Liver (tissue), 8 donors: ENCODE measurements at regions not wholly inside any gene's neighbourhood (a gene's known extent, or its start where the extent isn't known, plus 50 kb on each side); places are given as distances from the start of the nearest gene placed in this dataset.

ENCODE experiments used
- DNase-seq: peaks from one replicate; pipeline ENCODE4 v3.0.0-alpha.2; 2017; ENCODE audit warnings: low spot score
- H3K27ac ChIP-seq, 2 donors: one replicate each; pipeline ENCODE4 v1.7.0; 2013; ENCODE audit warnings: inconsistent platforms in 2 of 2, low read length in 2 of 2, control low read depth in 1 of 2, low read depth in 1 of 2, mild to moderate bottlenecking in 1 of 2
- H3K27me3 ChIP-seq, 4 donors: one replicate each; pipeline versions ENCODE4 v1.6.1 to v1.7.0; 2013; ENCODE audit warnings: low read length in 3 of 4, inconsistent platforms in 1 of 4, mild to moderate bottlenecking in 1 of 4, moderate library complexity in 1 of 4; ENCODE audit not compliant: control insufficient read depth in 4 of 4, insufficient read depth in 4 of 4
- H3K36me3 ChIP-seq, 4 donors: one replicate each; pipeline versions ENCODE4 v1.6.1 to v1.7.0; 2013; ENCODE audit warnings: low read length in 3 of 4, mild to moderate bottlenecking in 3 of 4, low read depth in 1 of 4, moderate library complexity in 1 of 4; ENCODE audit not compliant: control insufficient read depth in 4 of 4, insufficient read depth in 3 of 4
- H3K4me1 ChIP-seq, 4 donors: one replicate each; pipeline versions ENCODE4 v1.6.1 to v1.7.0; 2013; ENCODE audit warnings: low read length in 3 of 4, mild to moderate bottlenecking in 3 of 4, moderate library complexity in 1 of 4; ENCODE audit not compliant: control insufficient read depth in 4 of 4, insufficient read depth in 4 of 4
- H3K4me3 ChIP-seq, 3 donors: one replicate each; pipeline versions ENCODE4 v1.6.1 to v1.7.0; 2013; ENCODE audit warnings: low read length in 3 of 3, control low read depth in 1 of 3, low read depth in 1 of 3, mild to moderate bottlenecking in 1 of 3
- H3K9ac ChIP-seq, 2 donors: one replicate each; pipeline ENCODE4 v1.7.0; 2013; ENCODE audit warnings: low read length in 2 of 2, mild to moderate bottlenecking in 2 of 2, moderate library complexity in 2 of 2, control low read depth in 1 of 2, low read depth in 1 of 2
- H3K9me3 ChIP-seq, 4 donors: one replicate each; pipeline versions ENCODE4 v1.6.1 to v1.7.0; 2013; ENCODE audit warnings: low read length in 3 of 4; ENCODE audit not compliant: control insufficient read depth in 4 of 4
- EGR1 ChIP-seq, 2 donors: IDR thresholded peaks; 2 replicates each; pipeline ENCODE4 v1.6.1; 2016 to 2018; ENCODE audit warnings: antibody characterized with exemption in 2 of 2, low read depth in 2 of 2
- FOXA1 ChIP-seq: IDR thresholded peaks from 2 replicates; pipeline ENCODE4 v1.6.1; 2016; ENCODE audit warnings: antibody characterized with exemption
- FOXA2 ChIP-seq: IDR thresholded peaks from 2 replicates; pipeline ENCODE4 v1.6.1; 2016; ENCODE audit warnings: antibody characterized with exemption
- HNF4A ChIP-seq, 2 donors: conservative IDR thresholded peaks; 2 replicates each; pipeline ENCODE4 v1.6.1; 2016; ENCODE audit warnings: antibody characterized with exemption in 2 of 2, mild to moderate bottlenecking in 2 of 2
- HNF4G ChIP-seq: IDR thresholded peaks from 2 replicates; pipeline ENCODE4 v1.6.1; 2016; ENCODE audit warnings: antibody characterized with exemption
- JUND ChIP-seq, 2 donors: IDR thresholded peaks; 2 replicates each; pipeline ENCODE4 v1.6.1; 2016; ENCODE audit warnings: antibody characterized with exemption in 2 of 2
- NR2F2 ChIP-seq: IDR thresholded peaks from 2 replicates; pipeline ENCODE4 v1.6.1; 2016; ENCODE audit warnings: antibody characterized with exemption
- RAD21 ChIP-seq, 2 donors: IDR thresholded peaks; 2 replicates each; pipeline ENCODE4 v1.6.1; 2016; ENCODE audit warnings: antibody characterized with exemption in 2 of 2, mild to moderate bottlenecking in 2 of 2
- RXRA ChIP-seq, 2 donors: IDR thresholded peaks; 2 replicates each; pipeline ENCODE4 v1.6.1; 2017 to 2018; ENCODE audit warnings: antibody characterized with exemption in 2 of 2, mild to moderate bottlenecking in 1 of 2
- SP1 ChIP-seq: IDR thresholded peaks from 2 replicates; pipeline ENCODE4 v1.6.1; 2018; ENCODE audit warnings: antibody characterized with exemption, mild to moderate bottlenecking
- TAF1 ChIP-seq: conservative IDR thresholded peaks from 2 replicates; pipeline ENCODE4 v1.6.1; 2016; ENCODE audit warnings: antibody characterized with exemption, mild to moderate bottlenecking
- YY1 ChIP-seq: IDR thresholded peaks from 2 replicates; pipeline ENCODE4 v1.6.1; 2016; ENCODE audit warnings: antibody characterized with exemption, mild to moderate bottlenecking
- WGBS: extraction: QIAGEN DNeasy Blood & Tissue Kit; methylation state at CpG from one replicate; pipeline ENCODE4 v1.1.7; 2013; 5-methylcytosine and 5-hydroxymethylcytosine counted together
- TF ChIP-seq, protein P1 (sequence below): IDR thresholded peaks from 2 replicates; pipeline ENCODE4 v1.6.1; 2016; ENCODE audit warnings: antibody characterized with exemption
- TF ChIP-seq, protein P2 (sequence below): IDR thresholded peaks from 2 replicates; pipeline ENCODE4 v1.6.1; 2016; ENCODE audit warnings: antibody characterized with exemption
- TF ChIP-seq, protein P3 (sequence below): IDR thresholded peaks from 2 replicates; pipeline ENCODE4 v1.6.1; 2016; ENCODE audit warnings: antibody characterized with exemption, mild to moderate bottlenecking
- TF ChIP-seq, protein P4 (sequence below): fragments of 150-350 bp; IDR thresholded peaks from 2 replicates; pipeline ENCODE4 v1.5.1; 2017; ENCODE audit warnings: improper control_type of control experiment, low read depth, low read length; ENCODE audit not compliant: missing input control
- donor health status: healthy.
- donor health status: healthy.
- donor health status: healthy.
- donor health status: healthy.
- donor health status: healthy.

DNA sequence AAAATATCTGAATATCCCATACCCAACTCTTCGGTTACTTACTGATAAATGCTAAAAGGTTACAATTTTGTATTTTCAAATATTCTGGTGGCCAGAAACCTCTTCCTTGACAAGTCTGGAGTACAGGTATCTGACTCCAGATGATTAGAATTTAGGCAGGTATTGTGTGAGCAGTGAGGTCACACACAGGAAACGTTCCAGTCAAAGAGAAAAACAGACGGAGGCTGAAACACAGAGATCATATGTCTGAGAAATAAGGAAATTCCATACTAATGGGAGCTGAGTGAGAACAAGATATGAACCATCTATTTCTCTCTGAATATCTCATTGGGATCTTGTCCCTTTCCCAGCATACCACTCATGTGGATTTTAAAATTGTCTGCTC lies 89.4 kb upstream of the IGLL5 start:
- H3K9me3 ChIP-seq: no peaks in the 10 kb centered on the region
- TF ChIP-seq YY1: no peak
- TF ChIP-seq FOXA2: no peak
- no peak for TF ChIP-seq EGR1 (IDR thresholded peaks at IDR 0.05; ENCODE audit: low read depth in 2 of 2)
- TF ChIP-seq NR2F2: no peak
- TF ChIP-seq TAF1: no peak
- TF ChIP-seq HNF4A (conservative IDR thresholded peaks at IDR 0.05): no peak
- TF ChIP-seq, protein P1, sequence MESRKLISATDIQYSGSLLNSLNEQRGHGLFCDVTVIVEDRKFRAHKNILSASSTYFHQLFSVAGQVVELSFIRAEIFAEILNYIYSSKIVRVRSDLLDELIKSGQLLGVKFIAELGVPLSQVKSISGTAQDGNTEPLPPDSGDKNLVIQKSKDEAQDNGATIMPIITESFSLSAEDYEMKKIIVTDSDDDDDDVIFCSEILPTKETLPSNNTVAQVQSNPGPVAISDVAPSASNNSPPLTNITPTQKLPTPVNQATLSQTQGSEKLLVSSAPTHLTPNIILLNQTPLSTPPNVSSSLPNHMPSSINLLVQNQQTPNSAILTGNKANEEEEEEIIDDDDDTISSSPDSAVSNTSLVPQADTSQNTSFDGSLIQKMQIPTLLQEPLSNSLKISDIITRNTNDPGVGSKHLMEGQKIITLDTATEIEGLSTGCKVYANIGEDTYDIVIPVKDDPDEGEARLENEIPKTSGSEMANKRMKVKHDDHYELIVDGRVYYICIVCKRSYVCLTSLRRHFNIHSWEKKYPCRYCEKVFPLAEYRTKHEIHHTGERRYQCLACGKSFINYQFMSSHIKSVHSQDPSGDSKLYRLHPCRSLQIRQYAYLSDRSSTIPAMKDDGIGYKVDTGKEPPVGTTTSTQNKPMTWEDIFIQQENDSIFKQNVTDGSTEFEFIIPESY: no peak
- TF ChIP-seq, protein P2, sequence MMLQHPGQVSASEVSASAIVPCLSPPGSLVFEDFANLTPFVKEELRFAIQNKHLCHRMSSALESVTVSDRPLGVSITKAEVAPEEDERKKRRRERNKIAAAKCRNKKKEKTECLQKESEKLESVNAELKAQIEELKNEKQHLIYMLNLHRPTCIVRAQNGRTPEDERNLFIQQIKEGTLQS: no peak
- no peak for TF ChIP-seq HNF4G
- TF ChIP-seq, protein P3, sequence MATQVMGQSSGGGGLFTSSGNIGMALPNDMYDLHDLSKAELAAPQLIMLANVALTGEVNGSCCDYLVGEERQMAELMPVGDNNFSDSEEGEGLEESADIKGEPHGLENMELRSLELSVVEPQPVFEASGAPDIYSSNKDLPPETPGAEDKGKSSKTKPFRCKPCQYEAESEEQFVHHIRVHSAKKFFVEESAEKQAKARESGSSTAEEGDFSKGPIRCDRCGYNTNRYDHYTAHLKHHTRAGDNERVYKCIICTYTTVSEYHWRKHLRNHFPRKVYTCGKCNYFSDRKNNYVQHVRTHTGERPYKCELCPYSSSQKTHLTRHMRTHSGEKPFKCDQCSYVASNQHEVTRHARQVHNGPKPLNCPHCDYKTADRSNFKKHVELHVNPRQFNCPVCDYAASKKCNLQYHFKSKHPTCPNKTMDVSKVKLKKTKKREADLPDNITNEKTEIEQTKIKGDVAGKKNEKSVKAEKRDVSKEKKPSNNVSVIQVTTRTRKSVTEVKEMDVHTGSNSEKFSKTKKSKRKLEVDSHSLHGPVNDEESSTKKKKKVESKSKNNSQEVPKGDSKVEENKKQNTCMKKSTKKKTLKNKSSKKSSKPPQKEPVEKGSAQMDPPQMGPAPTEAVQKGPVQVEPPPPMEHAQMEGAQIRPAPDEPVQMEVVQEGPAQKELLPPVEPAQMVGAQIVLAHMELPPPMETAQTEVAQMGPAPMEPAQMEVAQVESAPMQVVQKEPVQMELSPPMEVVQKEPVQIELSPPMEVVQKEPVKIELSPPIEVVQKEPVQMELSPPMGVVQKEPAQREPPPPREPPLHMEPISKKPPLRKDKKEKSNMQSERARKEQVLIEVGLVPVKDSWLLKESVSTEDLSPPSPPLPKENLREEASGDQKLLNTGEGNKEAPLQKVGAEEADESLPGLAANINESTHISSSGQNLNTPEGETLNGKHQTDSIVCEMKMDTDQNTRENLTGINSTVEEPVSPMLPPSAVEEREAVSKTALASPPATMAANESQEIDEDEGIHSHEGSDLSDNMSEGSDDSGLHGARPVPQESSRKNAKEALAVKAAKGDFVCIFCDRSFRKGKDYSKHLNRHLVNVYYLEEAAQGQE: no peak
- no peak for TF ChIP-seq SP1
- no peak for TF ChIP-seq RAD21 (IDR thresholded peaks at IDR 0.05)
- no peaks in the 10 kb centered on the region for H3K36me3 ChIP-seq
- peaks cover 0 to 2% (median 0%) of the 10 kb centered on the region in 4 donors for H3K27me3 ChIP-seq
- DNase-seq: no peak
- H3K4me1 ChIP-seq: no peaks in the 10 kb centered on the region
- no peak overlapping the region for H3K4me3 ChIP-seq
- no peak overlapping the region for H3K27ac ChIP-seq
- no peak overlapping the region for H3K9ac ChIP-seq
- 67% methylated on average over 3 of the region's 3 CpGs for WGBS

DNA sequence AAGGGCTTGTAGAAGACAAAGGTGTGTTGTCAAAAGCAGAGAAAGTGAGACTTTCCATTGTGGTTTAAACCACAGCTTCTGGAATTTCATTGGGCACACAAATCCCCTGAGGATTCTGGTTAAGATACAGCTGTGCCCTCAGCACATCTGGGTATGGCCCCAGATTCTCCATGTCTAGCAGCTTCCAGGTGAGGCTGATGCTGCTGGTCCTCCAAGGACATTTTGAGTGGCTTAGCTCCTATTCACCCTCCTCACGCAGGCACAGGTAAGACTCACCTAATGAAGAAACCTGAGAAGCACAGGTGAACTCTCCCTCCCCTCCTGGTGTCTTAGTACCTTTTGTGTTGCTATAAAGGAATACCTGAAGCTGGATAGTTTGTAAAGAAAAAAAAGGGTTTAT lies 88.9 kb upstream of the IGLL5 start:
- Histone ChIP-seq H3K9me3 (no peaks in the 10 kb centered on the region), H3K36me3 (no peaks in the 10 kb centered on the region), H3K27me3 (peaks cover 0 to 2% (median 0%) of the 10 kb centered on the region in 4 donors), H3K4me1 (no peaks in the 10 kb centered on the region), H3K4me3 (no peak overlapping the region), H3K9ac (no peak overlapping the region), H3K27ac (no peak overlapping the region)
- 91% methylated on average over 1 of the region's 1 CpG for WGBS
- DNase-seq: no peak
- TF ChIP-seq RXRA (IDR thresholded peaks at IDR 0.05): no peak
- no peak for TF ChIP-seq EGR1 (IDR thresholded peaks at IDR 0.05; ENCODE audit: low read depth in 2 of 2)

DNA sequence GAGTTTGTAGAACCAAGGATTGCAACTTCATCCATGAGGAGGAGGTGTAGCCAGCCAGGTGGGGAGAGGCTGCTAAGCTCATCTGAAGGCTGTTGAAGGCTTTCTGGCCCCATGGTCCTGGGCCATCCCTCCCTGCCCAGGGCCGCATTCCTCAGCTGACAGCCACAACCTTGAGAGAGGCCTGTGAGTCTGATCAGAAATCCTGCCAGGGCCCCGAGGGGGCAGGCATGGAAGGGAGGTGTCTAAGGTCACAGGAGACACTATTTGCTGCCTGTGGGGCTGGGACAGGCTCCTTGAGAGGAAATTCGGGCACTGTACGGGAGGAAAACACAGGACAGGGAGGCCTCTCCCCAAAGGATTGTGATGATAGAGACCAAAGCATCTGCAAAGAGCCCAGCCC lies 88.1 kb upstream of the IGLL5 start:
- no peak for DNase-seq
- H3K27ac ChIP-seq: no peak overlapping the region
- peaks cover 0 to 2% (median 0%) of the 10 kb centered on the region in 4 donors for H3K27me3 ChIP-seq
- TF ChIP-seq, protein P2: no peak
- no peak for TF ChIP-seq HNF4G
- TF ChIP-seq NR2F2: no peak
- no peak for TF ChIP-seq SP1
- TF ChIP-seq, protein P4, sequence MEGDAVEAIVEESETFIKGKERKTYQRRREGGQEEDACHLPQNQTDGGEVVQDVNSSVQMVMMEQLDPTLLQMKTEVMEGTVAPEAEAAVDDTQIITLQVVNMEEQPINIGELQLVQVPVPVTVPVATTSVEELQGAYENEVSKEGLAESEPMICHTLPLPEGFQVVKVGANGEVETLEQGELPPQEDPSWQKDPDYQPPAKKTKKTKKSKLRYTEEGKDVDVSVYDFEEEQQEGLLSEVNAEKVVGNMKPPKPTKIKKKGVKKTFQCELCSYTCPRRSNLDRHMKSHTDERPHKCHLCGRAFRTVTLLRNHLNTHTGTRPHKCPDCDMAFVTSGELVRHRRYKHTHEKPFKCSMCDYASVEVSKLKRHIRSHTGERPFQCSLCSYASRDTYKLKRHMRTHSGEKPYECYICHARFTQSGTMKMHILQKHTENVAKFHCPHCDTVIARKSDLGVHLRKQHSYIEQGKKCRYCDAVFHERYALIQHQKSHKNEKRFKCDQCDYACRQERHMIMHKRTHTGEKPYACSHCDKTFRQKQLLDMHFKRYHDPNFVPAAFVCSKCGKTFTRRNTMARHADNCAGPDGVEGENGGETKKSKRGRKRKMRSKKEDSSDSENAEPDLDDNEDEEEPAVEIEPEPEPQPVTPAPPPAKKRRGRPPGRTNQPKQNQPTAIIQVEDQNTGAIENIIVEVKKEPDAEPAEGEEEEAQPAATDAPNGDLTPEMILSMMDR: no peak
- no peak for TF ChIP-seq HNF4A (conservative IDR thresholded peaks at IDR 0.05)
- TF ChIP-seq FOXA2: no peak
- TF ChIP-seq JUND (IDR thresholded peaks at IDR 0.05): no peak
- no peak for TF ChIP-seq FOXA1
- TF ChIP-seq YY1: no peak
- 75% methylated on average over 4 of the region's 4 CpGs for WGBS
- no peaks in the 10 kb centered on the region for H3K36me3 ChIP-seq
- H3K9me3 ChIP-seq: no peaks in the 10 kb centered on the region
- H3K4me3 ChIP-seq: no peak overlapping the region
- H3K4me1 ChIP-seq: no peaks in the 10 kb centered on the region
- no peak overlapping the region for H3K9ac ChIP-seq
